Ovary (tissue), 7 donors: ENCODE measurements at regions not wholly inside any gene's neighbourhood (a gene's known extent, or its start where the extent isn't known, plus 50 kb on each side); places are given as distances from the start of the nearest gene placed in this dataset.

Experiments used
- DNase-seq, 5 donors: peaks; one replicate each; pipeline ENCODE4 v3.0.0-alpha.2; 2019 to 2020
- H3K27ac ChIP-seq, 2 donors: fragments of 200-600 bp; one replicate each; pipeline versions ENCODE4 v1.5.1 to v1.8.0; 2019 to 2022
- H3K27me3 ChIP-seq: fragments of 200-600 bp; one replicate; pipeline ENCODE4 v1.8.0; 2022
- H3K36me3 ChIP-seq: fragments of 200-600 bp; sonication (generic); one replicate; pipeline ENCODE4 v1.5.1; 2019
- H3K4me1 ChIP-seq: one replicate; pipeline ENCODE4 v1.8.1; 2013; ENCODE audit warnings: mild to moderate bottlenecking, moderate library complexity; ENCODE audit not compliant: insufficient read depth
- H3K4me3 ChIP-seq: fragments of 200-600 bp; sonication (generic); one replicate; pipeline ENCODE4 v1.5.1; 2017
- H3K9me3 ChIP-seq, 2 donors: fragments of 200-600 bp in 1 of 2; sonication (generic) in 1 of 2; one replicate each; pipeline versions ENCODE4 v1.5.1 to v1.8.1; 2013 to 2019; ENCODE audit warnings: mild to moderate bottlenecking in 1 of 2, moderate library complexity in 1 of 2
- EP300 ChIP-seq: sonication (generic); formaldehyde crosslinking; IDR thresholded peaks from one replicate; pipeline ENCODE4 v1.6.1; 2017; ENCODE audit warnings: antibody characterized with exemption
- POLR2A ChIP-seq: fragments of 450-650 bp; IDR thresholded peaks from one replicate; pipeline ENCODE4 v1.6.1; 2017; ENCODE audit warnings: antibody characterized with exemption, mild to moderate bottlenecking, moderate library complexity
- WGBS, 3 donors: extraction: QIAGEN DNeasy Blood & Tissue Kit in 1 of 3; methylation state at CpG; one replicate each; pipeline versions ENCODE4 v1.1.5 to v1.1.7; 2013 to 2017; 5-methylcytosine and 5-hydroxymethylcytosine counted together
- intact Hi-C, 4 donors: fragments of 100-400 bp; cut with DNase I; formaldehyde crosslinking; loops; one replicate each; pipeline versions ENCODE4 v1.11.0 to v1.15.1; 2022 to 2023
- TF ChIP-seq, protein P1 (sequence below), 3 donors: fragments of 450-650 bp in 2 of 3; fragments of 200-600 bp in 1 of 3; IDR thresholded peaks; one replicate each; pipeline versions ENCODE4 v1.5.1 to v1.8.0; 2016 to 2022; ENCODE audit warnings: antibody characterized with exemption in 3 of 3, mild to moderate bottlenecking in 1 of 3
- donor health status: DM: no; HTN: no; CAD: no; lungs with moderate emphysema.
- donor health status: DM: no; HTN: no; CAD: no.
- donor health status: Bipolar disorder and iron deficiency.
- donor health status: DM: no; HTN: no; CAD: no.
- donor health status: DM: yes; HTN: yes; CAD: no.

GRCh38 chr12:68461645-68462044 is 129.5 kb upstream of the MDM1 start:
- no peak overlapping the region for H3K4me3 ChIP-seq
- 42 to 47% (median 45%) methylated on average over 3 of the region's 3 CpGs for WGBS, 3 donors
- H3K9me3 ChIP-seq: no peaks in the 10 kb centered on the region
- intact Hi-C loops: no loop called here
- no peaks in the 10 kb centered on the region for H3K36me3 ChIP-seq
- no peaks in the 10 kb centered on the region for H3K4me1 ChIP-seq
- H3K27ac ChIP-seq: no peak overlapping the region
- TF ChIP-seq, protein P1, sequence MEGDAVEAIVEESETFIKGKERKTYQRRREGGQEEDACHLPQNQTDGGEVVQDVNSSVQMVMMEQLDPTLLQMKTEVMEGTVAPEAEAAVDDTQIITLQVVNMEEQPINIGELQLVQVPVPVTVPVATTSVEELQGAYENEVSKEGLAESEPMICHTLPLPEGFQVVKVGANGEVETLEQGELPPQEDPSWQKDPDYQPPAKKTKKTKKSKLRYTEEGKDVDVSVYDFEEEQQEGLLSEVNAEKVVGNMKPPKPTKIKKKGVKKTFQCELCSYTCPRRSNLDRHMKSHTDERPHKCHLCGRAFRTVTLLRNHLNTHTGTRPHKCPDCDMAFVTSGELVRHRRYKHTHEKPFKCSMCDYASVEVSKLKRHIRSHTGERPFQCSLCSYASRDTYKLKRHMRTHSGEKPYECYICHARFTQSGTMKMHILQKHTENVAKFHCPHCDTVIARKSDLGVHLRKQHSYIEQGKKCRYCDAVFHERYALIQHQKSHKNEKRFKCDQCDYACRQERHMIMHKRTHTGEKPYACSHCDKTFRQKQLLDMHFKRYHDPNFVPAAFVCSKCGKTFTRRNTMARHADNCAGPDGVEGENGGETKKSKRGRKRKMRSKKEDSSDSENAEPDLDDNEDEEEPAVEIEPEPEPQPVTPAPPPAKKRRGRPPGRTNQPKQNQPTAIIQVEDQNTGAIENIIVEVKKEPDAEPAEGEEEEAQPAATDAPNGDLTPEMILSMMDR (IDR thresholded peaks at IDR 0.05): no peak
- no peak for TF ChIP-seq POLR2A
- TF ChIP-seq EP300: no peak
- no peak for DNase-seq
- no peaks in the 10 kb centered on the region for H3K27me3 ChIP-seq

DNA sequence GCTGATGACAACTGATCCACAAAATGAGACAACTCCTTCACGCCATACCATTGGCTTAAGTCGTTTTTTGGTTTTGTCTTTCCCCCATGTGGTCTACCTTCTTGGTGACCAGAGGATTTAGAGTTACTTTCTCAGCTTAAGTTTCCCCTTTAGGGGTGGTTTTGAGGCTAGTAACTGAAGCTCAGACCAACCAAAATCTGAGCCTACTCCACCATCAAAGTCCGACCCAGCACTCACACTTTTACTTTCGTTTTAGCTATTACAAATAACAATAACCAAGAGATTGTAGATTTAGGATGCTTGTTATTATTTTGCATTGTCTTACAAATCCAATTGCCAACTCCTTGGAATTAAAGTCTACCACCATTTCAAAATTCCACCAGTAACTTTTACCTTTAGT is 130.6 kb upstream of the MDM1 start:
- DNase-seq: no peak
- Histone ChIP-seq H3K4me3 (no peak overlapping the region), H3K9me3 (no peaks in the 10 kb centered on the region), H3K27me3 (no peaks in the 10 kb centered on the region), H3K4me1 (no peaks in the 10 kb centered on the region), H3K27ac (no peak overlapping the region), H3K36me3 (no peaks in the 10 kb centered on the region)
- intact Hi-C loops: no loop called here
- TF ChIP-seq, protein P1 (IDR thresholded peaks at IDR 0.05): no peak
- TF ChIP-seq EP300 (no peak), POLR2A (no peak)
- WGBS, 3 donors: 85 to 91% (median 91%) methylated on average over 4 of the region's 4 CpGs

- intact Hi-C loops: no loop called here
- Histone ChIP-seq H3K36me3 (no peaks in the 10 kb centered on the region), H3K9me3 (no peaks in the 10 kb centered on the region), H3K27ac (no peak overlapping the region), H3K27me3 (no peaks in the 10 kb centered on the region), H3K4me3 (no peak overlapping the region), H3K4me1 (no peaks in the 10 kb centered on the region)
- no peak for TF ChIP-seq POLR2A
- no peak for TF ChIP-seq EP300
- TF ChIP-seq, protein P1 (IDR thresholded peaks at IDR 0.05): no peak
- WGBS, 3 donors: 70 to 94% (median 88%) methylated on average over 2 of the region's 2 CpGs
- DNase-seq: no peak
Observed at GRCh38 chr12:68465227-68465626, 133.1 kb upstream of the MDM1 start.

- 88 to 91% (median 89%) methylated on average over 3 of the region's 3 CpGs for WGBS, 3 donors
- DNase-seq: no peak
- Histone ChIP-seq H3K27me3 (no peaks in the 10 kb centered on the region), H3K4me1 (no peaks in the 10 kb centered on the region), H3K9me3 (no peaks in the 10 kb centered on the region), H3K27ac (no peak overlapping the region), H3K36me3 (no peaks in the 10 kb centered on the region), H3K4me3 (no peak overlapping the region)
- intact Hi-C loops: no loop called here
- TF ChIP-seq POLR2A (no peak), EP300 (no peak)
- TF ChIP-seq, protein P1 (IDR thresholded peaks at IDR 0.05): no peak
Observed at GRCh38 chr12:68467514-68467913, 135.4 kb upstream of the MDM1 start.

GRCh38 chr12:68468036-68468435 is 135.9 kb upstream of the MDM1 start:
- no peaks in the 10 kb centered on the region for H3K9me3 ChIP-seq
- no peak overlapping the region for H3K27ac ChIP-seq
- no peaks in the 10 kb centered on the region for H3K4me1 ChIP-seq
- no peaks in the 10 kb centered on the region for H3K36me3 ChIP-seq
- WGBS, 3 donors: 88 to 100% (median 95%) methylated on average over 2 of the region's 2 CpGs
- TF ChIP-seq, protein P1 (IDR thresholded peaks at IDR 0.05): no peak
- TF ChIP-seq EP300: no peak
- no peak for TF ChIP-seq POLR2A
- no peaks in the 10 kb centered on the region for H3K27me3 ChIP-seq
- H3K4me3 ChIP-seq: no peak overlapping the region
- DNase-seq: no peak
- intact Hi-C loops: no loop called here
